Tibial nerve (tissue), 4 donors: ENCODE measurements at regions not wholly inside any gene's neighbourhood (a gene's known extent, or its start where the extent isn't known, plus 50 kb on each side); places are given as distances from the start of the nearest gene placed in this dataset.

Experiments used
- EP300 ChIP-seq, 2 donors: sonication (generic); formaldehyde crosslinking; IDR thresholded peaks; one replicate each; pipeline ENCODE4 v1.6.1; 2017; ENCODE audit warnings: antibody characterized with exemption in 2 of 2, mild to moderate bottlenecking in 1 of 2
- POLR2A ChIP-seq, 2 donors: fragments of 450-650 bp; IDR thresholded peaks; one replicate each; pipeline ENCODE4 v1.6.1; 2017; ENCODE audit warnings: antibody characterized with exemption in 2 of 2, mild to moderate bottlenecking in 2 of 2, moderate library complexity in 2 of 2
- TF ChIP-seq, protein P1 (sequence below), 5 experiments: fragments of 200-600 bp in 3 of 5; fragments of 450-650 bp in 2 of 5; sonication (generic) in 3 of 5; IDR thresholded peaks; one replicate each; pipeline ENCODE4 v1.5.1; 2016 to 2019; ENCODE audit warnings: antibody characterized with exemption in 5 of 5, mild to moderate bottlenecking in 3 of 5, moderate library complexity in 2 of 5

DNA sequence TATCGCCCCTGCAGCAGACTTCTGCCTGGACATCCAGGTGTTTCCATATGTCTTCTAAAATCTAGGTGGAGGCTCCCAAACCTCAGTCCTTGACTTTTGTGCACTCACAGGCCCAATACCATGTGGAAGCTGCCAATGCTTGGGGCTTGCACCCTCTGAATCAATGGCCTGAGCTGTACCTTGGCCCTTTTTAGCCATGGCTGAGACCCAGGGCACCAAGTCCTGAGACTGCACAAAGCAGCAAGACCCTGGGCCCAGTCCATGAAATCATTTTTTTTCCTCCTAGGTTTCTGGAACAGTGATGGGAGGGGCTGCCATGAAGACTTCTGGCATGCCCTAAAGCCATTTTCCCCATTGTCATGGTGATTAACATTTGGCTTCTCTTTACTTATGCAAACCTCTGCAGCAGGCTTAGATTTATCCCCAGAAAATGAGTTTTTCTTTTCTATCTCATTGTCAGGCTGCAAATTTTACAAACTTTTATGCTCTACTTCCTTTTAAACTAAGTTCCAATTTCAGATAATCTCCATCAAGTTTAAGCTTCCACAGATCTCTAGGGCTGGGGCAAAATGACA lies 1445.8 kb upstream of the FLRT2 start:
- TF ChIP-seq, protein P1, sequence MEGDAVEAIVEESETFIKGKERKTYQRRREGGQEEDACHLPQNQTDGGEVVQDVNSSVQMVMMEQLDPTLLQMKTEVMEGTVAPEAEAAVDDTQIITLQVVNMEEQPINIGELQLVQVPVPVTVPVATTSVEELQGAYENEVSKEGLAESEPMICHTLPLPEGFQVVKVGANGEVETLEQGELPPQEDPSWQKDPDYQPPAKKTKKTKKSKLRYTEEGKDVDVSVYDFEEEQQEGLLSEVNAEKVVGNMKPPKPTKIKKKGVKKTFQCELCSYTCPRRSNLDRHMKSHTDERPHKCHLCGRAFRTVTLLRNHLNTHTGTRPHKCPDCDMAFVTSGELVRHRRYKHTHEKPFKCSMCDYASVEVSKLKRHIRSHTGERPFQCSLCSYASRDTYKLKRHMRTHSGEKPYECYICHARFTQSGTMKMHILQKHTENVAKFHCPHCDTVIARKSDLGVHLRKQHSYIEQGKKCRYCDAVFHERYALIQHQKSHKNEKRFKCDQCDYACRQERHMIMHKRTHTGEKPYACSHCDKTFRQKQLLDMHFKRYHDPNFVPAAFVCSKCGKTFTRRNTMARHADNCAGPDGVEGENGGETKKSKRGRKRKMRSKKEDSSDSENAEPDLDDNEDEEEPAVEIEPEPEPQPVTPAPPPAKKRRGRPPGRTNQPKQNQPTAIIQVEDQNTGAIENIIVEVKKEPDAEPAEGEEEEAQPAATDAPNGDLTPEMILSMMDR (IDR thresholded peaks at IDR 0.05): no peak
- no peak for TF ChIP-seq POLR2A (IDR thresholded peaks at IDR 0.05)
- no peak for TF ChIP-seq EP300 (IDR thresholded peaks at IDR 0.05)
